GM19468 (cell line): ENCODE measurements at regions not wholly inside any gene's neighbourhood (a gene's known extent, or its start where the extent isn't known, plus 50 kb on each side); places are given as distances from the start of the nearest gene placed in this dataset.

Experiments used
- ATAC-seq: cut with Tn5 transposase; IDR thresholded peaks from one replicate; pipeline ENCODE4 v1.9.1; 2021; ENCODE audit warnings: mild to moderate bottlenecking, moderate library complexity, moderate number of reproducible peaks; ENCODE audit not compliant: unreplicated experiment; ENCODE audit errors: extremely low read depth

- ATAC-seq: no peak
These were observed 399.4 kb upstream of the ITGA1 start for GRCh38 chr5:52388349-52388748.

GRCh38 chr5:52392321-52392720, 395.4 kb upstream of the ITGA1 start:
- no peak for ATAC-seq

GRCh38 chr5:52409835-52410234, 377.9 kb upstream of the ITGA1 start:
- no peak for ATAC-seq

- no peak for ATAC-seq
These were observed 368.4 kb upstream of the ITGA1 start for GRCh38 chr5:52419357-52419756.

GRCh38 chr5:52427615-52428014, 360.1 kb upstream of the ITGA1 start:
- ATAC-seq: no peak

GRCh38 chr5:52428977-52429489, 358.7 kb upstream of the ITGA1 start:
- ATAC-seq: no peak

- no peak for ATAC-seq
These were observed 345.9 kb upstream of the ITGA1 start for GRCh38 chr5:52441768-52442167.

- no peak for ATAC-seq
These were observed 344.5 kb upstream of the ITGA1 start for GRCh38 chr5:52443187-52443586.

GRCh38 chr5:52448111-52448510, 339.6 kb upstream of the ITGA1 start:
- no peak for ATAC-seq

GRCh38 chr5:52449516-52449915, 338.2 kb upstream of the ITGA1 start:
- no peak for ATAC-seq

- ATAC-seq: no peak
These were observed 335.6 kb upstream of the ITGA1 start for GRCh38 chr5:52452098-52452497.

GRCh38 chr5:52453176-52453575, 334.5 kb upstream of the ITGA1 start:
- ATAC-seq: no peak

GRCh38 chr5:52455920-52456319, 331.8 kb upstream of the ITGA1 start:
- ATAC-seq: no peak

GRCh38 chr5:52457810-52458209, 329.9 kb upstream of the ITGA1 start:
- no peak for ATAC-seq

GRCh38 chr5:52466113-52466512, 321.6 kb upstream of the ITGA1 start:
- ATAC-seq: no peak

GRCh38 chr5:52466749-52467520, 320.8 kb upstream of the ITGA1 start:
- no peak for ATAC-seq

- no peak for ATAC-seq
These were observed 318.7 kb upstream of the ITGA1 start for GRCh38 chr5:52468976-52469375.

- no peak for ATAC-seq
These were observed 318.3 kb upstream of the ITGA1 start for GRCh38 chr5:52469420-52469819.

GRCh38 chr5:52469835-52470234, 317.9 kb upstream of the ITGA1 start:
- ATAC-seq: no peak

- no peak for ATAC-seq
These were observed 311.4 kb upstream of the ITGA1 start for GRCh38 chr5:52476346-52476745.

GRCh38 chr5:52481201-52481600, 306.5 kb upstream of the ITGA1 start:
- ATAC-seq: no peak

- no peak for ATAC-seq
These were observed 305.9 kb upstream of the ITGA1 start for GRCh38 chr5:52481851-52482250.
